GM19099 (cell line): ENCODE measurements at regions not wholly inside any gene's neighbourhood (a gene's known extent, or its start where the extent isn't known, plus 50 kb on each side); places are given as distances from the start of the nearest gene placed in this dataset.

Experiments used
- POLR2A ChIP-seq: IDR thresholded peaks from 3 replicates; pipeline ENCODE4 v1.6.1; 2011; ENCODE audit warnings: low read depth; ENCODE audit not compliant: insufficient read length; ENCODE audit errors: extremely low read depth

GRCh38 chr21:23899561-23899960 lies 1707.7 kb downstream of the MRPL39 start:
- TF ChIP-seq POLR2A, result no peak

GRCh38 chr21:23890652-23891051 lies 1716.6 kb downstream of the MRPL39 start:
- no peak for TF ChIP-seq POLR2A

GRCh38 chr21:23887725-23888306 lies 1719.5 kb downstream of the MRPL39 start:
- no peak for TF ChIP-seq POLR2A

- TF ChIP-seq POLR2A, result no peak
These were observed 1720.2 kb downstream of the MRPL39 start for GRCh38 chr21:23886828-23887724.

GRCh38 chr21:23881783-23882182 lies 1725.5 kb downstream of the MRPL39 start:
- no peak for TF ChIP-seq POLR2A

- TF ChIP-seq POLR2A, result no peak
These were observed 1730.2 kb downstream of the MRPL39 start for GRCh38 chr21:23876925-23877558.

GRCh38 chr21:23874271-23874670 lies 1733.0 kb downstream of the MRPL39 start:
- TF ChIP-seq POLR2A, result no peak

GRCh38 chr21:23861911-23862504 lies 1745.3 kb downstream of the MRPL39 start:
- TF ChIP-seq POLR2A, result no peak

GRCh38 chr21:23858878-23859277 lies 1748.4 kb downstream of the MRPL39 start:
- TF ChIP-seq POLR2A, result no peak

- no peak for TF ChIP-seq POLR2A
These were observed 1753.4 kb downstream of the MRPL39 start for GRCh38 chr21:23853796-23854379.

GRCh38 chr21:23837564-23837963 lies 1769.7 kb downstream of the MRPL39 start:
- TF ChIP-seq POLR2A, result no peak

- no peak for TF ChIP-seq POLR2A
These were observed 1784.5 kb downstream of the MRPL39 start for GRCh38 chr21:23822760-23823159.

GRCh38 chr21:23817337-23817736 lies 1789.9 kb downstream of the MRPL39 start:
- no peak for TF ChIP-seq POLR2A

GRCh38 chr21:23812485-23812884 lies 1794.8 kb downstream of the MRPL39 start:
- TF ChIP-seq POLR2A, result no peak

- TF ChIP-seq POLR2A, result no peak
These were observed 1795.5 kb downstream of the MRPL39 start for GRCh38 chr21:23811805-23812204.
